Ovary (tissue), 3 donors: ENCODE measurements at regions not wholly inside any gene's neighbourhood (a gene's known extent, or its start where the extent isn't known, plus 50 kb on each side); places are given as distances from the start of the nearest gene placed in this dataset.

Experiments used
- POLR2A ChIP-seq: fragments of 450-650 bp; IDR thresholded peaks from one replicate; pipeline ENCODE4 v1.6.1; 2017; ENCODE audit warnings: antibody characterized with exemption, mild to moderate bottlenecking, moderate library complexity
- TF ChIP-seq, protein P1 (sequence below), 3 donors: fragments of 450-650 bp in 2 of 3; fragments of 200-600 bp in 1 of 3; IDR thresholded peaks; one replicate each; pipeline versions ENCODE4 v1.5.1 to v1.8.0; 2016 to 2022; ENCODE audit warnings: antibody characterized with exemption in 3 of 3, mild to moderate bottlenecking in 1 of 3
- donor health status: DM: no; HTN: no; CAD: no.

DNA sequence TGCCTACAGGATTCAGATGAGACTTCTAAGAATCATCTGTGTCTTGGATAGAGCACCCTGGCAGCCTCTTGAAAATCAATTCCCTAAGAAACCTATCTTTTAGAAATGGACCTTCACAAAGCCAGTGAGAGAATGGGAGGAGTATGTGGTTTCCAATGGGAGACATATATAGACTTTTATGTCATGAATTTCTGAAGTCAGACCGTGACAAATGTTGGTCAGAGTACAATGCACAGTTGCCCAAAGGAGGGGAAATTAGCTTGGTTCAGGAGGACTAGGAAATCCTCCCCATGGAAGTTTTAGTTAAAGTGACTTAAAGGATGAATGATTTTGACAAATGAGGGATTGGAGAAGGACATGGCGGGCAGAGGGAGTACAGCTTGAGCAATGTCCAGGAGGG, 194.4 kb downstream of the DAD1 start:
- TF ChIP-seq, protein P1, sequence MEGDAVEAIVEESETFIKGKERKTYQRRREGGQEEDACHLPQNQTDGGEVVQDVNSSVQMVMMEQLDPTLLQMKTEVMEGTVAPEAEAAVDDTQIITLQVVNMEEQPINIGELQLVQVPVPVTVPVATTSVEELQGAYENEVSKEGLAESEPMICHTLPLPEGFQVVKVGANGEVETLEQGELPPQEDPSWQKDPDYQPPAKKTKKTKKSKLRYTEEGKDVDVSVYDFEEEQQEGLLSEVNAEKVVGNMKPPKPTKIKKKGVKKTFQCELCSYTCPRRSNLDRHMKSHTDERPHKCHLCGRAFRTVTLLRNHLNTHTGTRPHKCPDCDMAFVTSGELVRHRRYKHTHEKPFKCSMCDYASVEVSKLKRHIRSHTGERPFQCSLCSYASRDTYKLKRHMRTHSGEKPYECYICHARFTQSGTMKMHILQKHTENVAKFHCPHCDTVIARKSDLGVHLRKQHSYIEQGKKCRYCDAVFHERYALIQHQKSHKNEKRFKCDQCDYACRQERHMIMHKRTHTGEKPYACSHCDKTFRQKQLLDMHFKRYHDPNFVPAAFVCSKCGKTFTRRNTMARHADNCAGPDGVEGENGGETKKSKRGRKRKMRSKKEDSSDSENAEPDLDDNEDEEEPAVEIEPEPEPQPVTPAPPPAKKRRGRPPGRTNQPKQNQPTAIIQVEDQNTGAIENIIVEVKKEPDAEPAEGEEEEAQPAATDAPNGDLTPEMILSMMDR (IDR thresholded peaks at IDR 0.05), result no peak
- TF ChIP-seq POLR2A, result no peak
